GM12874 (cell line): ENCODE measurements at regions not wholly inside any gene's neighbourhood (a gene's known extent, or its start where the extent isn't known, plus 50 kb on each side); places are given as distances from the start of the nearest gene placed in this dataset.

Source experiments
- CTCF ChIP-seq: IDR thresholded peaks from 2 replicates; pipeline ENCODE4 v1.5.1; 2011; ENCODE audit warnings: low read depth, mild to moderate bottlenecking, control low read depth, low read length, moderate library complexity; ENCODE audit not compliant: insufficient read depth

GRCh38 chr2:156023229-156023869 is 309.2 kb downstream of the NR4A2 start:
- no peak for TF ChIP-seq CTCF

GRCh38 chr2:156021146-156022040 is 311.1 kb downstream of the NR4A2 start:
- TF ChIP-seq CTCF = no peak

- TF ChIP-seq CTCF = no peak
These were observed 313.2 kb downstream of the NR4A2 start for GRCh38 chr2:156019341-156019740.

- no peak for TF ChIP-seq CTCF
These were observed 315.1 kb downstream of the NR4A2 start for GRCh38 chr2:156017341-156017885.

- TF ChIP-seq CTCF = no peak
These were observed 323.2 kb downstream of the NR4A2 start for GRCh38 chr2:156009293-156009692.

GRCh38 chr2:156006721-156007618 is 325.6 kb downstream of the NR4A2 start:
- no peak for TF ChIP-seq CTCF
